Left ventricle myocardium inferior (tissue), 1 donor: ENCODE measurements at regions not wholly inside any gene's neighbourhood (a gene's known extent, or its start where the extent isn't known, plus 50 kb on each side); places are given as distances from the start of the nearest gene placed in this dataset.
A peak's percentile ranks its signal among the peaks of the same experiment; 100 is the strongest.

Experiments
- DNase-seq: peaks from one replicate; pipeline ENCODE4 v3.0.0-alpha.2; 2020
- H3K27ac ChIP-seq: fragments of 200-600 bp; replicated peaks from 2 replicates; pipeline ENCODE4 v1.8.0; 2021
- H3K27me3 ChIP-seq: fragments of 200-600 bp; 2 replicates; pipeline ENCODE4 v1.8.0; 2021; ENCODE audit warnings: low read depth
- H3K36me3 ChIP-seq: fragments of 200-600 bp; 2 replicates; pipeline ENCODE4 v1.8.0; 2021
- H3K4me1 ChIP-seq: fragments of 200-600 bp; 2 replicates; pipeline ENCODE4 v1.8.0; 2021
- H3K4me3 ChIP-seq: fragments of 200-600 bp; 2 replicates; pipeline ENCODE4 v1.8.0; 2021; ENCODE audit warnings: mild to moderate bottlenecking, moderate library complexity
- H3K9me3 ChIP-seq: fragments of 200-600 bp; replicated peaks from 2 replicates; pipeline ENCODE4 v1.8.0; 2021
- intact Hi-C: fragments of 100-400 bp; cut with micrococcal nuclease; formaldehyde crosslinking; loops from one replicate; pipeline ENCODE4 v1.11.0; 2022
- TF ChIP-seq, protein P1 (sequence below): fragments of 200-600 bp; IDR thresholded peaks from 2 replicates; pipeline ENCODE4 v1.8.0; 2021; ENCODE audit warnings: antibody characterized with exemption, mild to moderate bottlenecking, borderline replicate concordance
- donor health status: DM: no; HTN: yes; CAD: no; lungs with severe emphysema.

DNA sequence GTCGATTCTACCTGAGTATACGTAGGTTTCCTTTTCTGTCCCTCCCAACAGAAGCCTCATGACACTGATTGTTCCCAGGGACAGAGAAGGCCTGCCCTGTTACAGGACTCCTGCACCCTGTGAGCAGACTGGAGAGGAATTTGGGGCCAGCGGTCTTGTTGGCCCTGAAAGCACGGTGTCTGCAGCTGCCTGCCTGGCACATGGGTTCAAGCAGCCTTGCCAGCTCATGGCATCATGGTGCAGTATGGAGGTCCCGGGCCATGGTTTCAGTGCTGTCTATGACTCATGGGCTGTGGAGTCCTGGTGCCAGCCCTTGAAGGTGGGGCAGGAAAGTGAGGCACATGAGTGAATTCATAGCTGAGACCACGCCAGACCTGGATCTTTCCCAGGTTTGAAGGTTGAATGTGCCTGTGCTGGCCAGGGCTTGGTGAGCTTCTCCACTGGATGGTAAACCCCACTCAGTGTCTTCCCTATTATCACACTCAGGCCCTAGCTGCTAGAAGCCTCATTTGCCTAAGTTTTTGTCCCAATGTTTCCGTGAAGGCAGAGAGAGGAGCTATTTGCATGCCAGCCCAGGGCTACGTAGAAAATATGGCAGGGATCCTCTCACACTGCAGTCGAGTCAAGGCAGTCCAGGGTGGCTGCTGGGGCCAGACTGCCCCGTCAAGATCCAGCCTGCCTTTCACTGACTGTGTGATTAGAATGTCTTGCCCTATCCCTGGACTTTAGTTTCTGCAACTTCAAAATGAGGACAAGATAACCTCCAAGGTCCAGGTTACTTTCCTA is 277.2 kb upstream of the CCL2 start:
- H3K36me3 ChIP-seq = no peaks in the 10 kb centered on the region
- no peaks in the 10 kb centered on the region for H3K9me3 ChIP-seq
- H3K27ac ChIP-seq = no peak overlapping the region
- H3K27me3 ChIP-seq = peaks cover 4% of the 10 kb centered on the region
- intact Hi-C loops = no loop called here
- peaks cover 48% of the 10 kb centered on the region for H3K4me1 ChIP-seq
- no peak for DNase-seq
- H3K4me3 ChIP-seq = no peak overlapping the region
- TF ChIP-seq, protein P1, sequence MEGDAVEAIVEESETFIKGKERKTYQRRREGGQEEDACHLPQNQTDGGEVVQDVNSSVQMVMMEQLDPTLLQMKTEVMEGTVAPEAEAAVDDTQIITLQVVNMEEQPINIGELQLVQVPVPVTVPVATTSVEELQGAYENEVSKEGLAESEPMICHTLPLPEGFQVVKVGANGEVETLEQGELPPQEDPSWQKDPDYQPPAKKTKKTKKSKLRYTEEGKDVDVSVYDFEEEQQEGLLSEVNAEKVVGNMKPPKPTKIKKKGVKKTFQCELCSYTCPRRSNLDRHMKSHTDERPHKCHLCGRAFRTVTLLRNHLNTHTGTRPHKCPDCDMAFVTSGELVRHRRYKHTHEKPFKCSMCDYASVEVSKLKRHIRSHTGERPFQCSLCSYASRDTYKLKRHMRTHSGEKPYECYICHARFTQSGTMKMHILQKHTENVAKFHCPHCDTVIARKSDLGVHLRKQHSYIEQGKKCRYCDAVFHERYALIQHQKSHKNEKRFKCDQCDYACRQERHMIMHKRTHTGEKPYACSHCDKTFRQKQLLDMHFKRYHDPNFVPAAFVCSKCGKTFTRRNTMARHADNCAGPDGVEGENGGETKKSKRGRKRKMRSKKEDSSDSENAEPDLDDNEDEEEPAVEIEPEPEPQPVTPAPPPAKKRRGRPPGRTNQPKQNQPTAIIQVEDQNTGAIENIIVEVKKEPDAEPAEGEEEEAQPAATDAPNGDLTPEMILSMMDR = no peak

- Histone ChIP-seq H3K4me3 (no peak overlapping the region), H3K9me3 (no peaks in the 10 kb centered on the region), H3K36me3 (no peaks in the 10 kb centered on the region), H3K4me1 (peaks cover 55% of the 10 kb centered on the region), H3K27ac (no peak overlapping the region), H3K27me3 (peaks cover 4% of the 10 kb centered on the region)
- intact Hi-C loops = no loop called here
- TF ChIP-seq, protein P1 = no peak
- no peak for DNase-seq
These were observed 276.2 kb upstream of the CCL2 start for GRCh38 chr17:33978889-33979288.

GRCh38 chr17:33980193-33980592 is 274.9 kb upstream of the CCL2 start:
- Histone ChIP-seq H3K27me3 (peaks cover 4% of the 10 kb centered on the region), H3K4me1 (peaks cover 65% of the 10 kb centered on the region), H3K4me3 (no peak overlapping the region), H3K27ac (no peak overlapping the region), H3K9me3 (no peaks in the 10 kb centered on the region), H3K36me3 (no peaks in the 10 kb centered on the region)
- no peak for DNase-seq
- TF ChIP-seq, protein P1 = no peak
- intact Hi-C loops = no loop called here

DNA sequence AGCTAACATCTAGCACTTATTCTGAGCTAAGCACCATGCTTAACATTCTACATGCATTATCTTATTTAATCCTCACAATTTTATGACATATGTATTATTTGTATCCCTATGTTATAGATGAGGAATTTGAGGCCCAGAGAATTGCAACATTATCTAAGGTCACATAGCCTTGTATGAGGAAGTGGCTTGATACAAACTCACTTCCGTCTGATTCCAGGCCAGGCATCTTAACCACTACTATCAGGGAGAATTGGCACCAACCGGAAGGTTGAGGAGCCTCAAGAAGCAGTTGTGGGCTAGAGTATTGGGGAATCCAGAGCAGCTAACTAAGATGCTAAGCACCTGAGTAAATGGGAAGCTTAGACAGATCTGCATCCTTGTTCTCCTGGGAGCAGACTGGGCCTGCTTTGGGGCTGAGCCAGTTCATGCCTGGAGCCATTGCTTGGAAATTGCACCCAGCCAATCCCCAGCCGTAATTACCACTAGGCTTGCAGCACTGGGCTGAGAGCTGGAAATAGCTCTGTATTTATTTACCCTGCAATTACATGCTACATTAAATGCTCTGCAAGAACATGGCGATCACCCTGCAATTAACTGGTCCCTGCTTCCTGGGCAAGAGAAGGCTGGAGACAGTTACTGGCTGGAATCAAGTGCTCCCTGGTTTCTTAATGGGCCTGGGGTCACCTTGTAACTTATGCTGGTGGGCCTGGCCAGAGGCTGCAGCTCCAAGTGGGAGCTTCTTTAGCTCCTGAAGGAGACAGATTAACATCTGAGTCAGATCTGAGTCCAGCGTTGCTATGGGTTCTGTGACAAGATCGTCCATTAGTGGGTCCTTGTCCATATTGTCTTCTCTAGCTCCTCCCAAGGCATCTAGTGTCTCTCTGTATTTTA is 273.1 kb upstream of the CCL2 start:
- no peaks in the 10 kb centered on the region for H3K36me3 ChIP-seq
- TF ChIP-seq, protein P1 = no peak
- peak overlapping the region; percentile 84 for H3K27ac ChIP-seq
- no peak overlapping the region for H3K4me3 ChIP-seq
- DNase-seq = no peak
- H3K27me3 ChIP-seq = no peaks in the 10 kb centered on the region
- no peaks in the 10 kb centered on the region for H3K9me3 ChIP-seq
- intact Hi-C loops = no loop called here
- H3K4me1 ChIP-seq = peaks cover 62% of the 10 kb centered on the region

GRCh38 chr17:33982909-33983308 is 272.2 kb upstream of the CCL2 start:
- H3K9me3 ChIP-seq = no peaks in the 10 kb centered on the region
- H3K27ac ChIP-seq = peak overlapping the region; percentile 84
- peaks cover 52% of the 10 kb centered on the region for H3K4me1 ChIP-seq
- no peaks in the 10 kb centered on the region for H3K36me3 ChIP-seq
- no peaks in the 10 kb centered on the region for H3K27me3 ChIP-seq
- TF ChIP-seq, protein P1 = no peak
- DNase-seq = no peak
- intact Hi-C loops = no loop called here
- H3K4me3 ChIP-seq = peak overlapping the region; percentile 50
